HepG2 (cell line): ENCODE measurements at regions not wholly inside any gene's neighbourhood (a gene's known extent, or its start where the extent isn't known, plus 50 kb on each side); places are given as distances from the start of the nearest gene placed in this dataset.

Experiments
- ARID3A ChIP-seq: IDR thresholded peaks from 2 replicates; pipeline ENCODE4 v1.6.1; 2012; ENCODE audit warnings: low read depth, low read length, improper control_type of control experiment
- GMEB1 ChIP-seq: sonication (generic); formaldehyde crosslinking; IDR thresholded peaks from 2 replicates; pipeline ENCODE4 v1.5.1; 2020; ENCODE audit warnings: missing genetic modification reagents, mild to moderate bottlenecking, borderline replicate concordance
- KLF11 ChIP-seq: IDR thresholded peaks from 2 replicates; pipeline ENCODE4 v1.6.1; 2016; ENCODE audit warnings: missing compliant biosample characterization
- NFRKB ChIP-seq: fragments of 450-650 bp; IDR thresholded peaks from 2 replicates; pipeline ENCODE4 v1.6.1; 2017
- POLR2A ChIP-seq, 2 experiments: IDR thresholded peaks; 2 replicates each; pipeline ENCODE4 v1.6.1; 2011; ENCODE audit warnings: low read depth in 2 of 2, low read length in 2 of 2, mild to moderate bottlenecking in 1 of 2, moderate library complexity in 1 of 2; ENCODE audit not compliant: insufficient read depth in 1 of 2
- POLR2AphosphoS5 ChIP-seq: IDR thresholded peaks from 2 replicates; pipeline ENCODE4 v1.6.1; 2012; ENCODE audit warnings: low read depth, low read length
- ZBTB21 ChIP-seq: sonication (generic); formaldehyde crosslinking; IDR thresholded peaks from 2 replicates; pipeline ENCODE4 v1.4.0; 2020; ENCODE audit warnings: missing genetic modification reagents
- ZNF12 ChIP-seq: sonication (generic); formaldehyde crosslinking; IDR thresholded peaks from 2 replicates; pipeline ENCODE4 v1.5.0; 2020; ENCODE audit warnings: missing genetic modification reagents
- ZNF414 ChIP-seq: sonication (generic); formaldehyde crosslinking; IDR thresholded peaks from 2 replicates; pipeline ENCODE4 v1.5.0; 2020; ENCODE audit warnings: missing genetic modification reagents

- TF ChIP-seq ZBTB21 (no peak), ARID3A (no peak), GMEB1 (CRISPR knock-in tag) (no peak), ZNF12 (CRISPR knock-in tag) (no peak), KLF11 (CRISPR knock-in tag) (no peak), POLR2A (IDR thresholded peaks at IDR 0.05; ENCODE audit: insufficient read depth in 1 of 2, low read depth in 2 of 2, low read length in 2 of 2) (no peak), POLR2AphosphoS5 (no peak), ZNF414 (CRISPR knock-in tag) (no peak), NFRKB (no peak)
These were observed 347.2 kb upstream of the MAP3K7 start for GRCh38 chr6:90934081-90934480.
